ENCODE measurements at regions not wholly inside any gene's neighbourhood (a gene's known extent, or its start where the extent isn't known, plus 50 kb on each side); places are given as distances from the start of the nearest gene placed in this dataset.
"Not testable (repeated sequence)": the region's sequence is repeated elsewhere in the genome, so short reads cannot be mapped to it uniquely, and the experiment has no call there.

GRCh38 chr5:114949756-114950155 is 220.0 kb downstream of the TRIM36 start:
- no peak for DNase-seq

GRCh38 chr5:114948986-114949621 is 220.6 kb downstream of the TRIM36 start:
- DNase-seq = no peak

GRCh38 chr5:114948363-114948762 is 221.3 kb downstream of the TRIM36 start:
- no peak for DNase-seq

- no peak for DNase-seq
Observed at GRCh38 chr5:114940709-114941108, 229.0 kb downstream of the TRIM36 start.

GRCh38 chr5:114935490-114935889 is 234.2 kb downstream of the TRIM36 start:
- no peak for DNase-seq

GRCh38 chr5:114928644-114929462 is 240.9 kb downstream of the TRIM36 start:
- no peak for DNase-seq

- no peak for DNase-seq
Observed at GRCh38 chr5:114924769-114925168, 244.9 kb downstream of the TRIM36 start.

GRCh38 chr5:114912189-114912920 is 257.4 kb downstream of the TRIM36 start:
- no peak for DNase-seq

GRCh38 chr5:114910727-114911126 is 259.0 kb downstream of the TRIM36 start:
- DNase-seq = no peak

GRCh38 chr5:114909424-114909823 is 260.3 kb downstream of the TRIM36 start:
- no peak for DNase-seq

- DNase-seq = no peak
Observed at GRCh38 chr5:114903767-114904166, 265.9 kb downstream of the TRIM36 start.

- DNase-seq = no peak
Observed at GRCh38 chr5:114898602-114899001, 271.1 kb downstream of the TRIM36 start.

GRCh38 chr5:114883675-114884074 is 286.0 kb downstream of the TRIM36 start:
- no peak for DNase-seq

GRCh38 chr5:114859438-114859735 is 310.3 kb downstream of the TRIM36 start:
- DNase-seq = no peak

- DNase-seq = no peak
Observed at GRCh38 chr5:114858665-114859437, 310.9 kb downstream of the TRIM36 start.

- DNase-seq = no peak
Observed at GRCh38 chr5:114857941-114858551, 311.7 kb downstream of the TRIM36 start.

- DNase-seq = not testable (repeated sequence)
Observed at GRCh38 chr5:114844711-114845110, 325.0 kb downstream of the TRIM36 start.

GRCh38 chr5:114839360-114839759 is 330.3 kb downstream of the TRIM36 start:
- no peak for DNase-seq

GRCh38 chr5:114838937-114839336 is 330.8 kb downstream of the TRIM36 start:
- DNase-seq = no peak

GRCh38 chr5:114830114-114830513 is 339.6 kb downstream of the TRIM36 start:
- no peak for DNase-seq

GRCh38 chr5:114822863-114823262 is 346.8 kb downstream of the TRIM36 start:
- no peak for DNase-seq

- no peak for DNase-seq
Observed at GRCh38 chr5:114822436-114822835, 347.3 kb downstream of the TRIM36 start.

GRCh38 chr5:114790403-114790792 is 379.3 kb downstream of the TRIM36 start:
- no peak for DNase-seq

All from activated CD8-positive, alpha-beta memory T cell treated with anti-CD3 and anti-CD28 coated beads, Interleukin-2, amount 50 U/mL, for 4 hours (primary cell).